ENCODE measurements at regions not wholly inside any gene's neighbourhood (a gene's known extent, or its start where the extent isn't known, plus 50 kb on each side); places are given as distances from the start of the nearest gene placed in this dataset.

DNA sequence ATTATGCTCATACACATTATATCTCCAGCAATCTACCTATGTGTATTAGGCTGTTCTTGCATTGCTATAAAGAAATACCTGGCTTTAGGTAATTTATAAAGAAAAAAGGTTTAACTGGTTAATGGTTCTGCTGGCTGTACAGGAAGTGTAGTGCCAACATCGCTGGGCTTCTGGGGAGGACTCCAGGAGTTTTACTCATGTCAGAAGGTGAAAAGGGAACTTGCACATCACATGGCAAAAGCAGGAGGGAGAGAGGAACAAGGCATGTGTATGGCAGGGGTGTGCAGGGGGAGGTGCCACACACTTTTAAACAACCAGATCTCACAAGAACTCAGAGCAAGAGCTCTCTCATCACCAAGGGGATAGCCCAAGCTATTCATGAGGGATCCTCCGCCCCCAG is 715.4 kb upstream of the ZEB2 start:
- TF ChIP-seq, protein P1, sequence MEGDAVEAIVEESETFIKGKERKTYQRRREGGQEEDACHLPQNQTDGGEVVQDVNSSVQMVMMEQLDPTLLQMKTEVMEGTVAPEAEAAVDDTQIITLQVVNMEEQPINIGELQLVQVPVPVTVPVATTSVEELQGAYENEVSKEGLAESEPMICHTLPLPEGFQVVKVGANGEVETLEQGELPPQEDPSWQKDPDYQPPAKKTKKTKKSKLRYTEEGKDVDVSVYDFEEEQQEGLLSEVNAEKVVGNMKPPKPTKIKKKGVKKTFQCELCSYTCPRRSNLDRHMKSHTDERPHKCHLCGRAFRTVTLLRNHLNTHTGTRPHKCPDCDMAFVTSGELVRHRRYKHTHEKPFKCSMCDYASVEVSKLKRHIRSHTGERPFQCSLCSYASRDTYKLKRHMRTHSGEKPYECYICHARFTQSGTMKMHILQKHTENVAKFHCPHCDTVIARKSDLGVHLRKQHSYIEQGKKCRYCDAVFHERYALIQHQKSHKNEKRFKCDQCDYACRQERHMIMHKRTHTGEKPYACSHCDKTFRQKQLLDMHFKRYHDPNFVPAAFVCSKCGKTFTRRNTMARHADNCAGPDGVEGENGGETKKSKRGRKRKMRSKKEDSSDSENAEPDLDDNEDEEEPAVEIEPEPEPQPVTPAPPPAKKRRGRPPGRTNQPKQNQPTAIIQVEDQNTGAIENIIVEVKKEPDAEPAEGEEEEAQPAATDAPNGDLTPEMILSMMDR (IDR thresholded peaks at IDR 0.05) = no peak

DNA sequence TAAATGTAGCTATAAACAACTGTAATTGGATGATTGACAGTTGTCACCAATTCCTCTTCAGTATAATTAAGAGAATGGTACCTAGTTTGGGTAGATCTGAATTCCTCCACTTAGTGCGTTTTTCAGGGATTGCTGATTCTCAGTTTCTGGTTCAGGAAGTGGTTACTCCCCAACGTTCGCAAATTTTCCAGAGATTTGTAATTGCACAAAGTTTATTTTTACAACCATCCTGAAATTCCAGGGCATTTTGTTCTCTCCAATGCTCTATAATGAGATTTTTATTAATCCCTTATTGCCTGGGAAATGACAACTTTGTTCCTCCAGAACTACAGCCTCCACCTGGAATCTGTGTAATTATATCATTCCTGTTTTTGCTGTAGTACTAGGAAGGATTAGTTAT is 710.6 kb upstream of the ZEB2 start:
- TF ChIP-seq, protein P1 (IDR thresholded peaks at IDR 0.05) = no peak
- Mint-ChIP-seq H3K9me3 (ENCODE audit: low read depth) (no peaks in the 10 kb centered on the region), H3K36me3 (ENCODE audit: low read depth) (no peaks in the 10 kb centered on the region), H3K4me3 (ENCODE audit: unreplicated experiment) (no peak overlapping the region), H3K27me3 (ENCODE audit: low read depth) (no peaks in the 10 kb centered on the region), H3K27ac (ENCODE audit: unreplicated experiment) (no peak overlapping the region), H3K4me1 (ENCODE audit: low read depth) (peaks cover 3% of the 10 kb centered on the region)
- DNase-seq (ENCODE audit: low spot score) = no peak

More for the DNA sequence above, 715.4 kb upstream of the ZEB2 start:
- no peaks in the 10 kb centered on the region for H3K27me3 Mint-ChIP-seq (ENCODE audit: low read depth)
- H3K4me1 Mint-ChIP-seq (ENCODE audit: low read depth) = peaks cover 3% of the 10 kb centered on the region
- H3K36me3 Mint-ChIP-seq (ENCODE audit: low read depth) = no peaks in the 10 kb centered on the region
- H3K9me3 Mint-ChIP-seq (ENCODE audit: low read depth) = no peaks in the 10 kb centered on the region
- DNase-seq (ENCODE audit: low spot score) = no peak
- no peak overlapping the region for H3K27ac Mint-ChIP-seq (ENCODE audit: unreplicated experiment)
- no peak overlapping the region for H3K4me3 Mint-ChIP-seq (ENCODE audit: unreplicated experiment)

DNA sequence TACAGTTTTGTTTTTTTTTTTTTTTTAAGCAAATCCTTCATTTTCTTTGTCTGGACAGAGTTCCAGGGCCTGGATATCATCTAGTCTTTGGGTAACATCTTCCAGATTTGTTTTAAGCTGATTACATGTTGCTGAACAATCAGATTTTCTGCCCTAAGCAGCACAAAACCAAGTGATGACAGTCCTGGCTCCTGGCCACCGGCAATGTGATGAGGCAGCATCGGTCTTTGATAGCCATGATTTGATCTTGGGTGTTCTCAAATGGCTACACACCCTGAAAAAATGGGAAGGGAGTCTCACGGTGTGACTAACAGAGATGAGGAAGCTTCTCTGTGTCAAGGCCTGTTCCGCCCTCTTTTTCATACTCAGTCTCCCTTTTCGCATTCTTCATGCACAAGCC is 708.6 kb upstream of the ZEB2 start:
- H3K4me3 Mint-ChIP-seq (ENCODE audit: unreplicated experiment) = no peak overlapping the region
- H3K4me1 Mint-ChIP-seq (ENCODE audit: low read depth) = peaks cover 3% of the 10 kb centered on the region
- no peak overlapping the region for H3K27ac Mint-ChIP-seq (ENCODE audit: unreplicated experiment)
- TF ChIP-seq, protein P1 (IDR thresholded peaks at IDR 0.05) = no peak
- no peaks in the 10 kb centered on the region for H3K27me3 Mint-ChIP-seq (ENCODE audit: low read depth)
- no peaks in the 10 kb centered on the region for H3K36me3 Mint-ChIP-seq (ENCODE audit: low read depth)
- H3K9me3 Mint-ChIP-seq (ENCODE audit: low read depth) = peaks cover 6% of the 10 kb centered on the region
- no peak for DNase-seq (ENCODE audit: low spot score)

DNA sequence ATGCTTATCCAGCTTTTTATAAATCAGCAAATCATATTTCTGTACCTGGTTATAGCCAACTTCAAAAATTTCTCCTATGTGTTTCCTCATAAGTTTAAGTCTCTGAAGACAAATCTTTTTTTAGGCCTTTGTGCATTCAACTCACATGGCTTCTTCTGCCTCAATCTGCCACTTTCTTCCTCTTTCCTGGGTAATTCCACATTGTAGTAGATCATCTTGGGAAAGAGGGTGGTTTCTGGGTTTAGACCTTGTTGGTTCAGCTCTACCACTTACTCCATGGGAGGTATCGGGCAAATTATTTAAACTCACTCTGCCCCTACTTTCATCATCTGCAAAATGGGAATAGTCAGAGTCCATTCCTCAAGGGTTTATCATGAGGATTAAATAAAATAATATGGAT is 707.0 kb upstream of the ZEB2 start:
- no peak overlapping the region for H3K27ac Mint-ChIP-seq (ENCODE audit: unreplicated experiment)
- peaks cover 9% of the 10 kb centered on the region for H3K9me3 Mint-ChIP-seq (ENCODE audit: low read depth)

DNA sequence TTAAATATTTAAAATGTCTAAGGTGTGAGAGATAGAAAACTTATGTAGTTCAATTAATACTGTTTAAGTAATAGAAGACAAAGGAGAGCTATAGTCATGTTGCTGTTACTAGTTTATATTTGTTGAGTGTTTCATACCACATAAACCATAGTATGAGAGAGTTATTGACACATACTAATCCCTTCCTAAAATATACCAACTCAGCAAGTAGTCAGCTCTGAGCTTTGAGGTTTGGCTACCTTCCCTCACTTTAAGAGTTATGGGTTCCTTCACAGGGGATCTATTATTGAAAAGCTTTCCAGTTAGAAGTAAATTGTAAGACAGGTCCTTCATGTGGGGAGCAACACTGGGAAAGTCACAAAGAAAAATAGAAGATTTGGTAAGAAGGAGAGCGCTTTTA is 701.6 kb upstream of the ZEB2 start:
- Mint-ChIP-seq H3K27me3 (ENCODE audit: low read depth) (no peaks in the 10 kb centered on the region), H3K9me3 (ENCODE audit: low read depth) (peaks cover 9% of the 10 kb centered on the region), H3K4me3 (ENCODE audit: unreplicated experiment) (no peak overlapping the region), H3K27ac (ENCODE audit: unreplicated experiment) (no peak overlapping the region), H3K4me1 (ENCODE audit: low read depth) (no peaks in the 10 kb centered on the region), H3K36me3 (ENCODE audit: low read depth) (no peaks in the 10 kb centered on the region)
- DNase-seq (ENCODE audit: low spot score) = no peak
- TF ChIP-seq, protein P1 (IDR thresholded peaks at IDR 0.05) = no peak

More for the DNA sequence above, 707.0 kb upstream of the ZEB2 start:
- Mint-ChIP-seq H3K27me3 (ENCODE audit: low read depth) (no peaks in the 10 kb centered on the region), H3K36me3 (ENCODE audit: low read depth) (no peaks in the 10 kb centered on the region), H3K4me1 (ENCODE audit: low read depth) (peaks cover 3% of the 10 kb centered on the region), H3K4me3 (ENCODE audit: unreplicated experiment) (no peak overlapping the region)
- TF ChIP-seq, protein P1 (IDR thresholded peaks at IDR 0.05) = no peak
- no peak for DNase-seq (ENCODE audit: low spot score)
